ENCODE measurements at regions not wholly inside any gene's neighbourhood (a gene's known extent, or its start where the extent isn't known, plus 50 kb on each side); places are given as distances from the start of the nearest gene placed in this dataset.

DNA sequence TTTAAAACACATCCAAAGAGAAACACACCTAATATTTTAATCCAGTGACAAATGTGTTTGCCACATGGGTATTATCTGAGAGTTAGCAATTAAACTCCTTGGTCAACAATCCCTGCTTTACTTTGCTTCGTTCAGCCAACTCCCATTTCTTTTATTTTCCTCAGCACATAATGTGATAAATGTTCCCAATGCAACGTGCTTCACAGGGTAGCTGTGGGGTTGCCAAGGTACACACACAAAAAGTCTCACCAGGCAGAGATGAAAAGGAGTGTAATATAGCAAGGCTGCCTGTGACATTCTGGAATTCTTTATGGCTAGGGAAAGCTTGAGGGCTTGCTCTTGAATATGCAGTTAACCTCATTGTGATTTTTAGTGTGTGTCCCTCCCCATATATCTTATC, 208.0 kb upstream of the DIO2 start:
- TF ChIP-seq, protein P1, sequence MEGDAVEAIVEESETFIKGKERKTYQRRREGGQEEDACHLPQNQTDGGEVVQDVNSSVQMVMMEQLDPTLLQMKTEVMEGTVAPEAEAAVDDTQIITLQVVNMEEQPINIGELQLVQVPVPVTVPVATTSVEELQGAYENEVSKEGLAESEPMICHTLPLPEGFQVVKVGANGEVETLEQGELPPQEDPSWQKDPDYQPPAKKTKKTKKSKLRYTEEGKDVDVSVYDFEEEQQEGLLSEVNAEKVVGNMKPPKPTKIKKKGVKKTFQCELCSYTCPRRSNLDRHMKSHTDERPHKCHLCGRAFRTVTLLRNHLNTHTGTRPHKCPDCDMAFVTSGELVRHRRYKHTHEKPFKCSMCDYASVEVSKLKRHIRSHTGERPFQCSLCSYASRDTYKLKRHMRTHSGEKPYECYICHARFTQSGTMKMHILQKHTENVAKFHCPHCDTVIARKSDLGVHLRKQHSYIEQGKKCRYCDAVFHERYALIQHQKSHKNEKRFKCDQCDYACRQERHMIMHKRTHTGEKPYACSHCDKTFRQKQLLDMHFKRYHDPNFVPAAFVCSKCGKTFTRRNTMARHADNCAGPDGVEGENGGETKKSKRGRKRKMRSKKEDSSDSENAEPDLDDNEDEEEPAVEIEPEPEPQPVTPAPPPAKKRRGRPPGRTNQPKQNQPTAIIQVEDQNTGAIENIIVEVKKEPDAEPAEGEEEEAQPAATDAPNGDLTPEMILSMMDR (IDR thresholded peaks at IDR 0.05; ENCODE audit: low read depth, low read length, poor library complexity, severe bottlenecking) = no peak
- TF ChIP-seq EZH2phosphoT487 (IDR thresholded peaks at IDR 0.05; ENCODE audit: borderline replicate concordance, low read length) = no peak

All from DOHH2 (cell line).